Astrocyte (in vitro differentiated cells and primary cell): ENCODE measurements at regions not wholly inside any gene's neighbourhood (a gene's known extent, or its start where the extent isn't known, plus 50 kb on each side); places are given as distances from the start of the nearest gene placed in this dataset.

ENCODE experiments used
- EZH2 ChIP-seq: IDR thresholded peaks from 2 replicates; pipeline ENCODE4 v1.6.1; 2012; ENCODE audit warnings: mild to moderate bottlenecking, low read length, inconsistent platforms; ENCODE audit not compliant: insufficient read depth
- TF ChIP-seq, protein P1 (sequence below): IDR thresholded peaks from 2 replicates; pipeline ENCODE4 v1.5.1; 2011; ENCODE audit warnings: low read depth, mild to moderate bottlenecking, inconsistent platforms, low read length, moderate library complexity; ENCODE audit not compliant: insufficient read depth

DNA sequence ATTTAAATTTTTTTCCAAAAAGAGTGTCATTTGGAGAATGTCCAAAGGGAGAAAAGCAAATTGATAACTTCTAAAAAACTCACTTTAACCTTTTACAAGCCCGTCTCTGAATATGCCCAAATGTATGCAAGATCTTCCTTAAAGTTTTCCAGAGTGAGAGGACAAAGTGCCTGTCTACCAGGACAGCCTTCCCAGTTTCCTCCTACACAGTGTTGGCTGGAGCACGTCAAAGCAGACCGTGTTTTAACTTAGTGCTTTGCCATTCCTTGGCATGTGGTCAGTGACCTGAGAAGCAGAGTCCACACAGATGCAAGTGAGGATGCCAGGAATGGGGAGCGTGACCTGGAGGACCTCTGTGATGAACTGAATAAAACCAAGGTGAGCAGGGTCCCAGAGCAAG is 245.7 kb downstream of the FAM43A start:
- no peak for TF ChIP-seq EZH2
- TF ChIP-seq, protein P1, sequence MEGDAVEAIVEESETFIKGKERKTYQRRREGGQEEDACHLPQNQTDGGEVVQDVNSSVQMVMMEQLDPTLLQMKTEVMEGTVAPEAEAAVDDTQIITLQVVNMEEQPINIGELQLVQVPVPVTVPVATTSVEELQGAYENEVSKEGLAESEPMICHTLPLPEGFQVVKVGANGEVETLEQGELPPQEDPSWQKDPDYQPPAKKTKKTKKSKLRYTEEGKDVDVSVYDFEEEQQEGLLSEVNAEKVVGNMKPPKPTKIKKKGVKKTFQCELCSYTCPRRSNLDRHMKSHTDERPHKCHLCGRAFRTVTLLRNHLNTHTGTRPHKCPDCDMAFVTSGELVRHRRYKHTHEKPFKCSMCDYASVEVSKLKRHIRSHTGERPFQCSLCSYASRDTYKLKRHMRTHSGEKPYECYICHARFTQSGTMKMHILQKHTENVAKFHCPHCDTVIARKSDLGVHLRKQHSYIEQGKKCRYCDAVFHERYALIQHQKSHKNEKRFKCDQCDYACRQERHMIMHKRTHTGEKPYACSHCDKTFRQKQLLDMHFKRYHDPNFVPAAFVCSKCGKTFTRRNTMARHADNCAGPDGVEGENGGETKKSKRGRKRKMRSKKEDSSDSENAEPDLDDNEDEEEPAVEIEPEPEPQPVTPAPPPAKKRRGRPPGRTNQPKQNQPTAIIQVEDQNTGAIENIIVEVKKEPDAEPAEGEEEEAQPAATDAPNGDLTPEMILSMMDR: no peak
